ENCODE measurements at regions not wholly inside any gene's neighbourhood (a gene's known extent, or its start where the extent isn't known, plus 50 kb on each side); places are given as distances from the start of the nearest gene placed in this dataset.

GRCh38 chr14:66039495-66039894 is 446.7 kb upstream of the CCDC196 start:
- H3K36me3 ChIP-seq: no peaks in the 10 kb centered on the region
- no peaks in the 10 kb centered on the region for H3K9me3 ChIP-seq
- no peak for DNase-seq
- no peaks in the 10 kb centered on the region for H3K27me3 ChIP-seq
- H3K4me3 ChIP-seq: no peak overlapping the region

- Histone ChIP-seq H3K9me3 (no peaks in the 10 kb centered on the region), H3K36me3 (no peaks in the 10 kb centered on the region), H3K4me3 (no peak overlapping the region), H3K27me3 (no peaks in the 10 kb centered on the region)
- no peak for DNase-seq
Measured at GRCh38 chr14:66041582-66041981, 444.6 kb upstream of the CCDC196 start.

- no peak for DNase-seq
- H3K27me3 ChIP-seq: no peaks in the 10 kb centered on the region
- no peaks in the 10 kb centered on the region for H3K9me3 ChIP-seq
- H3K36me3 ChIP-seq: no peaks in the 10 kb centered on the region
- H3K4me3 ChIP-seq: no peak overlapping the region
Measured at GRCh38 chr14:66043921-66044320, 442.2 kb upstream of the CCDC196 start.

- DNase-seq: peak; percentile 58
- Histone ChIP-seq H3K36me3 (no peaks in the 10 kb centered on the region), H3K9me3 (no peaks in the 10 kb centered on the region), H3K27me3 (no peaks in the 10 kb centered on the region), H3K4me3 (no peak overlapping the region)
Measured at GRCh38 chr14:66045572-66046021, 440.6 kb upstream of the CCDC196 start.

- DNase-seq: no peak
- H3K27me3 ChIP-seq: no peaks in the 10 kb centered on the region
- H3K36me3 ChIP-seq: no peaks in the 10 kb centered on the region
- H3K9me3 ChIP-seq: no peaks in the 10 kb centered on the region
- no peak overlapping the region for H3K4me3 ChIP-seq
Measured at GRCh38 chr14:66046035-66046434, 440.1 kb upstream of the CCDC196 start.

- no peak for DNase-seq
- no peaks in the 10 kb centered on the region for H3K9me3 ChIP-seq
- H3K4me3 ChIP-seq: no peak overlapping the region
- no peaks in the 10 kb centered on the region for H3K27me3 ChIP-seq
- no peaks in the 10 kb centered on the region for H3K36me3 ChIP-seq
Measured at GRCh38 chr14:66046591-66046990, 439.6 kb upstream of the CCDC196 start.

- Histone ChIP-seq H3K9me3 (no peaks in the 10 kb centered on the region), H3K4me3 (no peak overlapping the region), H3K27me3 (no peaks in the 10 kb centered on the region), H3K36me3 (no peaks in the 10 kb centered on the region)
- DNase-seq: no peak
Measured at GRCh38 chr14:66056268-66056907, 429.8 kb upstream of the CCDC196 start.

- Histone ChIP-seq H3K36me3 (no peaks in the 10 kb centered on the region), H3K4me3 (no peak overlapping the region), H3K27me3 (no peaks in the 10 kb centered on the region), H3K9me3 (no peaks in the 10 kb centered on the region)
- DNase-seq: no peak
Measured at GRCh38 chr14:66056926-66057552, 429.1 kb upstream of the CCDC196 start.

- no peaks in the 10 kb centered on the region for H3K36me3 ChIP-seq
- no peaks in the 10 kb centered on the region for H3K27me3 ChIP-seq
- no peak overlapping the region for H3K4me3 ChIP-seq
- DNase-seq: no peak
- H3K9me3 ChIP-seq: no peaks in the 10 kb centered on the region
Measured at GRCh38 chr14:66065188-66065587, 421.0 kb upstream of the CCDC196 start.

- H3K36me3 ChIP-seq: no peaks in the 10 kb centered on the region
- no peak overlapping the region for H3K4me3 ChIP-seq
- DNase-seq: peak; percentile 42
- no peaks in the 10 kb centered on the region for H3K9me3 ChIP-seq
- H3K27me3 ChIP-seq: no peaks in the 10 kb centered on the region
Measured at GRCh38 chr14:66066981-66067776, 419.0 kb upstream of the CCDC196 start.

GRCh38 chr14:66069036-66069435 is 417.1 kb upstream of the CCDC196 start:
- H3K4me3 ChIP-seq: no peak overlapping the region
- no peak for DNase-seq

GRCh38 chr14:66069830-66070541 is 416.2 kb upstream of the CCDC196 start:
- H3K4me3 ChIP-seq: no peak overlapping the region
- no peaks in the 10 kb centered on the region for H3K27me3 ChIP-seq
- H3K9me3 ChIP-seq: no peaks in the 10 kb centered on the region
- no peak for DNase-seq
- H3K36me3 ChIP-seq: no peaks in the 10 kb centered on the region

More at GRCh38 chr14:66069036-66069435, 417.1 kb upstream of the CCDC196 start:
- Histone ChIP-seq H3K27me3 (no peaks in the 10 kb centered on the region), H3K9me3 (no peaks in the 10 kb centered on the region), H3K36me3 (no peaks in the 10 kb centered on the region)

- Histone ChIP-seq H3K36me3 (no peaks in the 10 kb centered on the region), H3K9me3 (no peaks in the 10 kb centered on the region), H3K27me3 (no peaks in the 10 kb centered on the region), H3K4me3 (no peak overlapping the region)
- DNase-seq: no peak
Measured at GRCh38 chr14:66070542-66071319, 415.4 kb upstream of the CCDC196 start.

- H3K4me3 ChIP-seq: no peak overlapping the region
- no peaks in the 10 kb centered on the region for H3K9me3 ChIP-seq
- DNase-seq: no peak
- H3K27me3 ChIP-seq: no peaks in the 10 kb centered on the region
- H3K36me3 ChIP-seq: no peaks in the 10 kb centered on the region
Measured at GRCh38 chr14:66072190-66073084, 413.7 kb upstream of the CCDC196 start.

GRCh38 chr14:66074537-66074936 is 411.6 kb upstream of the CCDC196 start:
- Histone ChIP-seq H3K9me3 (no peaks in the 10 kb centered on the region), H3K27me3 (no peaks in the 10 kb centered on the region), H3K36me3 (no peaks in the 10 kb centered on the region), H3K4me3 (no peak overlapping the region)
- DNase-seq: no peak

All from MG63 (cell line).